ENCODE measurements at regions not wholly inside any gene's neighbourhood (a gene's known extent, or its start where the extent isn't known, plus 50 kb on each side); places are given as distances from the start of the nearest gene placed in this dataset.

DNA sequence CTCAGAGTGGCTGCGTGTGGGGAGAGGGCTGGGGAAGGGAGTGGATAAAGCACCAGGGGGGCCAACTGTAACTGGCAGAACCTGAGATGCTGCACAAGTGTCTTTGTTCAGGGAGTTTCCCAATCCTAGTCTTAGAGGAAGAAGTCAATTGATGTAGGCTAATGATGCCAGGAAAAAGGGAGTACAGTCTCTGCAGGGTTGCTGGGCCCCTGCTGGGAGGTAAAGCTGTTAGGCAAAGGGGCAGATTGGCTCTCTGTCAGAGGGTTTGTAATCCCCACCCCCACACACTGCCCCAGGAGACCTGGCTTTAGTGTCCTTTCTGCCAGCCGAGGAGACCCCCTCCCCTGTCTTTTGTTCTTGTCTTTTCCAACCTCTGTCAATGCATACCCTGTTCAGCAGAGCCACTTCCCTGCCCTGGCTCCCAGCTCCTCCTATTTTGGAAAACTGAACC lies 178.4 kb downstream of the KCNA5 start:
- ChIA-PET SMC1A (ENCODE audit: uncharacterized antibody, unreplicated experiment) (no interaction called here), POLR2A (no interaction called here), CTCF (no interaction called here), RAD21 (ENCODE audit: unreplicated experiment) (no interaction called here)
- no peaks in the 10 kb centered on the region; a peak in 1 of 4 replicates for H3K27me3 ChIP-seq (replicated peaks in 1 of 2; ENCODE audit: control insufficient read depth in 2 of 2, insufficient read depth in 2 of 2, low read length in 1 of 2)
- no TSS peak for BruUV-seq (replicated peaks)
- H2AFZ ChIP-seq (ENCODE audit: control insufficient read depth, low read depth, low read length): no peak overlapping the region
- H3K4me2 ChIP-seq (ENCODE audit: control insufficient read depth, insufficient read depth): no peak overlapping the region
- no peak overlapping the region for H3K4me3 ChIP-seq
- no peak for FAIRE-seq
- no peak overlapping the region for H3K27ac ChIP-seq (ENCODE audit: control insufficient read depth, insufficient read depth)
- no peak for ATAC-seq
- in situ Hi-C loops (cut with MboI): no loop called here
- 0% methylated on average over 2 of the region's 2 CpGs for WGBS (ENCODE audit: insufficient coverage, insufficient replicate concordance, low lambda C conversion rate, missing lambda C conversion rate)
- no peaks in the 10 kb centered on the region for H3K4me1 ChIP-seq (ENCODE audit: control insufficient read depth, insufficient read depth, low read length)
- intact Hi-C loops (cut with micrococcal nuclease; ENCODE audit: unreplicated experiment): no loop called here
- DNase-seq (ENCODE audit: low read depth, low spot score): no peak
- H3K9ac ChIP-seq (ENCODE audit: control insufficient read depth, insufficient read depth, low read length): no peak overlapping the region
- H3K9me3 ChIP-seq (replicated peaks; ENCODE audit: control insufficient read depth, insufficient read depth, low read length): no peaks in the 10 kb centered on the region
- H3K36me3 ChIP-seq (ENCODE audit: control insufficient read depth in 2 of 2, insufficient read depth in 2 of 2, low read length in 1 of 2): no peaks in the 10 kb centered on the region
- H4K20me1 ChIP-seq (ENCODE audit: control insufficient read depth, insufficient read depth): no peaks in the 10 kb centered on the region
- H3K79me2 ChIP-seq (ENCODE audit: control insufficient read depth, insufficient read depth, low read length): no peaks in the 10 kb centered on the region
- TF ChIP-seq SIX5 (IDR thresholded peaks at IDR 0.05; ENCODE audit: low read depth, low read length, severe bottlenecking) (no peak), ETV6 (conservative IDR thresholded peaks at IDR 0.05 in 1 of 2, IDR thresholded peaks at IDR 0.05 in 1 of 2; ENCODE audit: borderline replicate concordance in 1 of 2, low read depth in 1 of 2) (no peak), MEF2B (IDR thresholded peaks at IDR 0.05; ENCODE audit: partially characterized antibody, poor library complexity, severe bottlenecking) (no peak), HCFC1 (IDR thresholded peaks at IDR 0.05; ENCODE audit: low read length) (no peak)

DNA sequence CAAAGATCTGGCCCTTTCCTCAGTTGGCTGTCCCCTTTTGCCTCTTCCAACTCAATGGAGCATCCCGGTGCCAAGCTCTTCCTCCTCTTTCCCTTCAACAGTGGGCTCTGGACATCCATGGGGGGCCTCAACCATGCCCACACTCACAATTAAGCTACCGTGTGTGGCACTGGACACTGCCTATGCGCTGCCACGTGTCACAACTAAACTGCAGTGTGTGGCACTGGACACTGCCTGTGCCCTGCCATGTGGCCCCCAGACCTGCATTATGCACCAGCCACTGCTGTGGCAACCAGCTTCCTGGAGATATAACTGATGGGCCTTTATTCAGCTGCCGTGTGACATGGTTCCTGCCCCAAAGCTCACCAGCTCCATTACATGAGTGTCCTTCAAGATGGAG lies 179.1 kb downstream of the KCNA5 start:
- Histone ChIP-seq H3K4me2 (ENCODE audit: control insufficient read depth, insufficient read depth) (no peak overlapping the region), H3K9me3 (replicated peaks; ENCODE audit: control insufficient read depth, insufficient read depth, low read length) (no peaks in the 10 kb centered on the region), H3K27ac (ENCODE audit: control insufficient read depth, insufficient read depth) (no peak overlapping the region), H3K79me2 (ENCODE audit: control insufficient read depth, insufficient read depth, low read length) (no peaks in the 10 kb centered on the region), H3K36me3 (ENCODE audit: control insufficient read depth in 2 of 2, insufficient read depth in 2 of 2, low read length in 1 of 2) (no peaks in the 10 kb centered on the region), H3K27me3 (replicated peaks in 1 of 2; ENCODE audit: control insufficient read depth in 2 of 2, insufficient read depth in 2 of 2, low read length in 1 of 2) (no peaks in the 10 kb centered on the region; a peak in 1 of 4 replicates), H3K4me3 (no peak overlapping the region), H3K9ac (ENCODE audit: control insufficient read depth, insufficient read depth, low read length) (no peak overlapping the region), H2AFZ (ENCODE audit: control insufficient read depth, low read depth, low read length) (no peak overlapping the region), H4K20me1 (ENCODE audit: control insufficient read depth, insufficient read depth) (no peaks in the 10 kb centered on the region), H3K4me1 (ENCODE audit: control insufficient read depth, insufficient read depth, low read length) (no peaks in the 10 kb centered on the region)
- ChIA-PET RAD21 (ENCODE audit: unreplicated experiment) (no interaction called here), CTCF (no interaction called here), POLR2A (no interaction called here), SMC1A (ENCODE audit: uncharacterized antibody, unreplicated experiment) (no interaction called here)
- ATAC-seq: no peak
- no TSS peak for BruUV-seq (replicated peaks)
- intact Hi-C loops (cut with micrococcal nuclease; ENCODE audit: unreplicated experiment) (no loop called here), in situ Hi-C loops (cut with MboI) (no loop called here)
- 12% methylated on average over 5 of the region's 5 CpGs for WGBS (ENCODE audit: insufficient coverage, insufficient replicate concordance, low lambda C conversion rate, missing lambda C conversion rate)
- DNase-seq (ENCODE audit: low read depth, low spot score): no peak
- FAIRE-seq: no peak
- TF ChIP-seq, protein P1, sequence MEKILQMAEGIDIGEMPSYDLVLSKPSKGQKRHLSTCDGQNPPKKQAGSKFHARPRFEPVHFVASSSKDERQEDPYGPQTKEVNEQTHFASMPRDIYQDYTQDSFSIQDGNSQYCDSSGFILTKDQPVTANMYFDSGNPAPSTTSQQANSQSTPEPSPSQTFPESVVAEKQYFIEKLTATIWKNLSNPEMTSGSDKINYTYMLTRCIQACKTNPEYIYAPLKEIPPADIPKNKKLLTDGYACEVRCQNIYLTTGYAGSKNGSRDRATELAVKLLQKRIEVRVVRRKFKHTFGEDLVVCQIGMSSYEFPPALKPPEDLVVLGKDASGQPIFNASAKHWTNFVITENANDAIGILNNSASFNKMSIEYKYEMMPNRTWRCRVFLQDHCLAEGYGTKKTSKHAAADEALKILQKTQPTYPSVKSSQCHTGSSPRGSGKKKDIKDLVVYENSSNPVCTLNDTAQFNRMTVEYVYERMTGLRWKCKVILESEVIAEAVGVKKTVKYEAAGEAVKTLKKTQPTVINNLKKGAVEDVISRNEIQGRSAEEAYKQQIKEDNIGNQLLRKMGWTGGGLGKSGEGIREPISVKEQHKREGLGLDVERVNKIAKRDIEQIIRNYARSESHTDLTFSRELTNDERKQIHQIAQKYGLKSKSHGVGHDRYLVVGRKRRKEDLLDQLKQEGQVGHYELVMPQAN (conservative IDR thresholded peaks at IDR 0.05): no peak
- TF ChIP-seq IKZF2 (IDR thresholded peaks at IDR 0.05): no peak
- TF ChIP-seq, protein P2, sequence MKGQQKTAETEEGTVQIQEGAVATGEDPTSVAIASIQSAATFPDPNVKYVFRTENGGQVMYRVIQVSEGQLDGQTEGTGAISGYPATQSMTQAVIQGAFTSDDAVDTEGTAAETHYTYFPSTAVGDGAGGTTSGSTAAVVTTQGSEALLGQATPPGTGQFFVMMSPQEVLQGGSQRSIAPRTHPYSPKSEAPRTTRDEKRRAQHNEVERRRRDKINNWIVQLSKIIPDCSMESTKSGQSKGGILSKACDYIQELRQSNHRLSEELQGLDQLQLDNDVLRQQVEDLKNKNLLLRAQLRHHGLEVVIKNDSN (IDR thresholded peaks at IDR 0.05; ENCODE audit: borderline replicate concordance, extremely low read length, insufficient read depth, low read depth, low read length): no peak
- TF ChIP-seq, protein P3, sequence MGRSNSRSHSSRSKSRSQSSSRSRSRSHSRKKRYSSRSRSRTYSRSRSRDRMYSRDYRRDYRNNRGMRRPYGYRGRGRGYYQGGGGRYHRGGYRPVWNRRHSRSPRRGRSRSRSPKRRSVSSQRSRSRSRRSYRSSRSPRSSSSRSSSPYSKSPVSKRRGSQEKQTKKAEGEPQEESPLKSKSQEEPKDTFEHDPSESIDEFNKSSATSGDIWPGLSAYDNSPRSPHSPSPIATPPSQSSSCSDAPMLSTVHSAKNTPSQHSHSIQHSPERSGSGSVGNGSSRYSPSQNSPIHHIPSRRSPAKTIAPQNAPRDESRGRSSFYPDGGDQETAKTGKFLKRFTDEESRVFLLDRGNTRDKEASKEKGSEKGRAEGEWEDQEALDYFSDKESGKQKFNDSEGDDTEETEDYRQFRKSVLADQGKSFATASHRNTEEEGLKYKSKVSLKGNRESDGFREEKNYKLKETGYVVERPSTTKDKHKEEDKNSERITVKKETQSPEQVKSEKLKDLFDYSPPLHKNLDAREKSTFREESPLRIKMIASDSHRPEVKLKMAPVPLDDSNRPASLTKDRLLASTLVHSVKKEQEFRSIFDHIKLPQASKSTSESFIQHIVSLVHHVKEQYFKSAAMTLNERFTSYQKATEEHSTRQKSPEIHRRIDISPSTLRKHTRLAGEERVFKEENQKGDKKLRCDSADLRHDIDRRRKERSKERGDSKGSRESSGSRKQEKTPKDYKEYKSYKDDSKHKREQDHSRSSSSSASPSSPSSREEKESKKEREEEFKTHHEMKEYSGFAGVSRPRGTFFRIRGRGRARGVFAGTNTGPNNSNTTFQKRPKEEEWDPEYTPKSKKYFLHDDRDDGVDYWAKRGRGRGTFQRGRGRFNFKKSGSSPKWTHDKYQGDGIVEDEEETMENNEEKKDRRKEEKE (IDR thresholded peaks at IDR 0.05): no peak
- no peak for TF ChIP-seq RELA (IDR thresholded peaks at IDR 0.05; ENCODE audit: borderline replicate concordance, partially characterized antibody)
- TF ChIP-seq NR2F1 (conservative IDR thresholded peaks at IDR 0.05): no peak
- no peak for TF ChIP-seq CBX5 (IDR thresholded peaks at IDR 0.05; ENCODE audit: low read depth)
- no peak for TF ChIP-seq KLF5 (IDR thresholded peaks at IDR 0.05; ENCODE audit: partially characterized antibody)
- no peak for TF ChIP-seq POLR2AphosphoS2 (IDR thresholded peaks at IDR 0.05; ENCODE audit: low read depth, low read length)

All from GM12878 (cell line).